ENCODE measurements at regions not wholly inside any gene's neighbourhood (a gene's known extent, or its start where the extent isn't known, plus 50 kb on each side); places are given as distances from the start of the nearest gene placed in this dataset.

- peak; percentile 89 for DNase-seq
- Mint-ChIP-seq H3K4me1 (peaks cover 82% of the 10 kb centered on the region), H3K27ac (peak overlapping the region; percentile 99), H3K4me3 (peak overlapping the region; percentile 71), H3K36me3 (peaks cover 17% of the 10 kb centered on the region), H3K9me3 (no peaks in the 10 kb centered on the region), H3K27me3 (no peaks in the 10 kb centered on the region)
- CTCF ChIA-PET: interaction anchor here (0.8 to 2.7 kb wide), 5 partner anchors 13 to 245 kb away, joined by 4 to 11 read pairs (median 5); no protein-coding TSS in a partner anchor
Observed at GRCh38 chr13:40187324-40187795, 479.1 kb downstream of the FOXO1 start.

- Mint-ChIP-seq H3K27ac (peak overlapping the region; percentile 99), H3K9me3 (no peaks in the 10 kb centered on the region), H3K36me3 (peaks cover 17% of the 10 kb centered on the region), H3K27me3 (no peaks in the 10 kb centered on the region), H3K4me1 (peaks cover 83% of the 10 kb centered on the region), H3K4me3 (peak overlapping the region; percentile 71)
- CTCF ChIA-PET: interaction anchor here (1.0 to 2.7 kb wide), 3 partner anchors 13 to 119 kb away, joined by 4 to 11 read pairs (median 5); no protein-coding TSS in a partner anchor
- peak; percentile 84 for DNase-seq
Observed at GRCh38 chr13:40187841-40188591, 478.4 kb downstream of the FOXO1 start.

- CTCF ChIA-PET: interaction anchor here (1.3 to 1.5 kb wide), 2 partner anchors 17 to 21 kb away, joined by 4 to 5 read pairs; no protein-coding TSS in a partner anchor
- H3K36me3 Mint-ChIP-seq: peaks cover 10% of the 10 kb centered on the region
- peak; percentile 51 for DNase-seq
- no peaks in the 10 kb centered on the region for H3K9me3 Mint-ChIP-seq
- H3K27me3 Mint-ChIP-seq: no peaks in the 10 kb centered on the region
- peaks cover 81% of the 10 kb centered on the region for H3K4me1 Mint-ChIP-seq
- H3K27ac Mint-ChIP-seq: peak overlapping the region; percentile 99
- peak overlapping the region; percentile 71 for H3K4me3 Mint-ChIP-seq
Observed at GRCh38 chr13:40189426-40189825, 477.0 kb downstream of the FOXO1 start.

- Mint-ChIP-seq H3K36me3 (peaks cover 8% of the 10 kb centered on the region), H3K27me3 (no peaks in the 10 kb centered on the region), H3K4me3 (peak overlapping the region; percentile 71), H3K9me3 (no peaks in the 10 kb centered on the region), H3K4me1 (peaks cover 77% of the 10 kb centered on the region), H3K27ac (peak overlapping the region; percentile 99)
- CTCF ChIA-PET: interaction anchor here (0.7 to 2.3 kb wide), 5 partner anchors 14 to 94 kb away, joined by 3 to 12 read pairs (median 5); no protein-coding TSS in a partner anchor
- no peak for DNase-seq
Observed at GRCh38 chr13:40189898-40190630, 476.4 kb downstream of the FOXO1 start.

GRCh38 chr13:40190641-40191100 lies 475.8 kb downstream of the FOXO1 start:
- Mint-ChIP-seq H3K27ac (peak overlapping the region; percentile 99), H3K4me1 (peaks cover 71% of the 10 kb centered on the region), H3K9me3 (no peaks in the 10 kb centered on the region), H3K4me3 (peak overlapping the region; percentile 11), H3K36me3 (peaks cover 2% of the 10 kb centered on the region), H3K27me3 (no peaks in the 10 kb centered on the region)
- CTCF ChIA-PET: interaction anchor here (0.6 to 2.3 kb wide), 6 partner anchors 11 to 94 kb away, joined by 3 to 12 read pairs (median 4); no protein-coding TSS in a partner anchor
- DNase-seq: peak; percentile 88

- Mint-ChIP-seq H3K9me3 (no peaks in the 10 kb centered on the region), H3K27ac (peak overlapping the region; percentile 99), H3K27me3 (no peaks in the 10 kb centered on the region), H3K36me3 (peaks cover 2% of the 10 kb centered on the region), H3K4me1 (peaks cover 65% of the 10 kb centered on the region), H3K4me3 (peak overlapping the region; percentile 11)
- CTCF ChIA-PET: interaction anchor here (0.6 to 2.3 kb wide), 4 partner anchors 10 to 15 kb away, joined by 3 to 12 read pairs (median 6); no protein-coding TSS in a partner anchor
- no peak for DNase-seq
Observed at GRCh38 chr13:40191186-40191980, 475.1 kb downstream of the FOXO1 start.

GRCh38 chr13:40192452-40192851 lies 474.0 kb downstream of the FOXO1 start:
- no peak overlapping the region for H3K4me3 Mint-ChIP-seq
- CTCF ChIA-PET: no interaction called here
- H3K27me3 Mint-ChIP-seq: no peaks in the 10 kb centered on the region
- peaks cover 2% of the 10 kb centered on the region for H3K36me3 Mint-ChIP-seq
- peaks cover 56% of the 10 kb centered on the region for H3K4me1 Mint-ChIP-seq
- peak overlapping the region; percentile 50 for H3K27ac Mint-ChIP-seq
- H3K9me3 Mint-ChIP-seq: no peaks in the 10 kb centered on the region
- no peak for DNase-seq

- DNase-seq: no peak
- no peaks in the 10 kb centered on the region for H3K27me3 Mint-ChIP-seq
- H3K36me3 Mint-ChIP-seq: peaks cover 2% of the 10 kb centered on the region
- no peaks in the 10 kb centered on the region for H3K9me3 Mint-ChIP-seq
- peaks cover 51% of the 10 kb centered on the region for H3K4me1 Mint-ChIP-seq
- H3K4me3 Mint-ChIP-seq: no peak overlapping the region
- CTCF ChIA-PET: interaction anchor here (0.6 kb wide), 2 partner anchors 106 to 490 kb away, joined by 3 read pairs; no protein-coding TSS in a partner anchor
- no peak overlapping the region for H3K27ac Mint-ChIP-seq
Observed at GRCh38 chr13:40192858-40193257, 473.6 kb downstream of the FOXO1 start.

GRCh38 chr13:40193286-40194223 lies 472.9 kb downstream of the FOXO1 start:
- peaks cover 44% of the 10 kb centered on the region for H3K4me1 Mint-ChIP-seq
- no peak overlapping the region for H3K27ac Mint-ChIP-seq
- no peaks in the 10 kb centered on the region for H3K9me3 Mint-ChIP-seq
- DNase-seq: no peak
- peaks cover 2% of the 10 kb centered on the region for H3K36me3 Mint-ChIP-seq
- CTCF ChIA-PET: interaction anchor here (0.6 kb wide), 2 partner anchors 105 to 489 kb away, joined by 3 read pairs; no protein-coding TSS in a partner anchor
- H3K4me3 Mint-ChIP-seq: no peak overlapping the region
- H3K27me3 Mint-ChIP-seq: no peaks in the 10 kb centered on the region

GRCh38 chr13:40194224-40194806 lies 472.1 kb downstream of the FOXO1 start:
- peaks cover 37% of the 10 kb centered on the region for H3K4me1 Mint-ChIP-seq
- CTCF ChIA-PET: interaction anchor here (1.7 kb wide), 1 partner anchor 12 kb away, joined by 5 read pairs; no protein-coding TSS in a partner anchor
- no peak for DNase-seq
- H3K27me3 Mint-ChIP-seq: no peaks in the 10 kb centered on the region
- H3K27ac Mint-ChIP-seq: no peak overlapping the region
- peaks cover 4% of the 10 kb centered on the region for H3K36me3 Mint-ChIP-seq
- H3K4me3 Mint-ChIP-seq: no peak overlapping the region
- peaks cover 2% of the 10 kb centered on the region for H3K9me3 Mint-ChIP-seq

- H3K27ac Mint-ChIP-seq: no peak overlapping the region
- peaks cover 1% of the 10 kb centered on the region for H3K36me3 Mint-ChIP-seq
- DNase-seq: no peak
- CTCF ChIA-PET: no interaction called here
- H3K27me3 Mint-ChIP-seq: no peaks in the 10 kb centered on the region
- peaks cover 2% of the 10 kb centered on the region for H3K9me3 Mint-ChIP-seq
- H3K4me1 Mint-ChIP-seq: peaks cover 12% of the 10 kb centered on the region
- no peak overlapping the region for H3K4me3 Mint-ChIP-seq
Observed at GRCh38 chr13:40197049-40197448, 469.4 kb downstream of the FOXO1 start.

GRCh38 chr13:40197936-40198595 lies 468.4 kb downstream of the FOXO1 start:
- CTCF ChIA-PET: no interaction called here
- Mint-ChIP-seq H3K27ac (no peak overlapping the region), H3K27me3 (no peaks in the 10 kb centered on the region), H3K9me3 (peaks cover 2% of the 10 kb centered on the region), H3K4me1 (peaks cover 7% of the 10 kb centered on the region), H3K36me3 (peaks cover 3% of the 10 kb centered on the region), H3K4me3 (no peak overlapping the region)
- DNase-seq: no peak
